ENCODE measurements at regions not wholly inside any gene's neighbourhood (a gene's known extent, or its start where the extent isn't known, plus 50 kb on each side); places are given as distances from the start of the nearest gene placed in this dataset.

DNA sequence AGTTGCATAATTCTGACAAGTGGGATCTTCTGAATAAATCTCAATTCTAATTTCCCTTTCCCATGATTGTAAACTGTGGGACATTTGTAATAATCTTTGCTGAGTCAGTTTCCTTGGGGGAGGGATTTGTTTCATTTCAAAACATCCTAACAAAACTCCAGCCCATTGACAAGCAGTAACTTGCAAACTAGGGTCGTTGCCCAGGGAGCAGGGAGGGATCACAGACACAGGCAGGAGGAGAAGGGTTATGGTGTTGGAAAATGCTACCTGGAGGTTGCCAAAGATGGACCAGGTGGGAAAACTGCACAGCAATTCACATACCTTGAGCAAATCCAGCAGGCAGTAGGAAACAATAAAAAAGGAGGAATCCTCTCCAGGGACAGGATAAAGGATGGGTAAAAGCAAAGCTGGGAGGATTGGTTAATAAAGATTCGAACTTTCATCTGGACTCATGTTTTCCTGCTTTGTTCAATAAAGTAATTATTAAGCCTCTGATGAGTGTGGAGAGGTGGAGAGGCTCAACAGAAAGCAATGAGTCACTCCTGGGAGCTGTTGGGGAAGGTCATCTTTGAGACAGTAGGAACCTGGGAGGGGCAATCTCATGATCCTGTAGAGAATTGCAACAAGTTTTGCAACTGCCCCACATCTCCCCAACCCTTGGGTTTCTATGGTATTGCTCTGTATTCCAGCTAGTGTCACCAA lies 87.3 kb upstream of the AKIRIN2 start:
- Histone ChIP-seq H3K4me3 (ENCODE audit: low read depth in 1 of 2, low read length in 1 of 2) (no peak overlapping the region), H3K27ac (peak overlapping the region; percentile 42), H3K9me3 (no peaks in the 10 kb centered on the region), H3K4me1 (ENCODE audit: control insufficient read depth in 1 of 2, insufficient read depth in 1 of 2, low read depth in 1 of 2, low read length in 1 of 2) (peaks cover 12 to 13% of the 10 kb centered on the region in 2 experiments), H3K36me3 (no peaks in the 10 kb centered on the region), H3K27me3 (no peaks in the 10 kb centered on the region)
- TF ChIP-seq, protein P1, sequence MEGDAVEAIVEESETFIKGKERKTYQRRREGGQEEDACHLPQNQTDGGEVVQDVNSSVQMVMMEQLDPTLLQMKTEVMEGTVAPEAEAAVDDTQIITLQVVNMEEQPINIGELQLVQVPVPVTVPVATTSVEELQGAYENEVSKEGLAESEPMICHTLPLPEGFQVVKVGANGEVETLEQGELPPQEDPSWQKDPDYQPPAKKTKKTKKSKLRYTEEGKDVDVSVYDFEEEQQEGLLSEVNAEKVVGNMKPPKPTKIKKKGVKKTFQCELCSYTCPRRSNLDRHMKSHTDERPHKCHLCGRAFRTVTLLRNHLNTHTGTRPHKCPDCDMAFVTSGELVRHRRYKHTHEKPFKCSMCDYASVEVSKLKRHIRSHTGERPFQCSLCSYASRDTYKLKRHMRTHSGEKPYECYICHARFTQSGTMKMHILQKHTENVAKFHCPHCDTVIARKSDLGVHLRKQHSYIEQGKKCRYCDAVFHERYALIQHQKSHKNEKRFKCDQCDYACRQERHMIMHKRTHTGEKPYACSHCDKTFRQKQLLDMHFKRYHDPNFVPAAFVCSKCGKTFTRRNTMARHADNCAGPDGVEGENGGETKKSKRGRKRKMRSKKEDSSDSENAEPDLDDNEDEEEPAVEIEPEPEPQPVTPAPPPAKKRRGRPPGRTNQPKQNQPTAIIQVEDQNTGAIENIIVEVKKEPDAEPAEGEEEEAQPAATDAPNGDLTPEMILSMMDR (IDR thresholded peaks at IDR 0.05): no peak

DNA sequence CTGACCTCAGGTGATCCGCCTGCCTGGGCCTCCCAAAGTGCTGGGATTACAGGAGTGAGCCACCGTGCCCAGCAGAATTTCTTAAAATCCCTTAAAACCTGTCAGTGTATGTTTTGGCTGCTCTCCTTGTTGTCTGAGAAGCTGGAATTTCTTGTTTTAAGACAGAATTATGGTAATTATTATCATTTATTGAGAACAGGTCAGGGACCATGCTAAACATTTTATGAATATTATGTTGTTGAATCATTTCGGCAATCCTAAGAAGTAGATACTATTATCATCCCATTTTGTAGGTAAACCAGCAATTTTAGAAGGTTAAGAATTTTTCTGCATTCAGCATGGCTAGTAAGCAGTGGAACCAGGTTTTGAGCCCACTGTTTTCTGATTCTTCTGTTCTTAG lies 86.1 kb upstream of the AKIRIN2 start:
- Histone ChIP-seq H3K4me1 (ENCODE audit: control insufficient read depth in 1 of 2, insufficient read depth in 1 of 2, low read depth in 1 of 2, low read length in 1 of 2) (peaks cover 12 to 13% of the 10 kb centered on the region in 2 experiments), H3K27ac (no peak overlapping the region), H3K9me3 (no peaks in the 10 kb centered on the region), H3K36me3 (no peaks in the 10 kb centered on the region), H3K4me3 (ENCODE audit: low read depth in 1 of 2, low read length in 1 of 2) (no peak overlapping the region), H3K27me3 (no peaks in the 10 kb centered on the region)
- TF ChIP-seq, protein P1 (IDR thresholded peaks at IDR 0.05): no peak

DNA sequence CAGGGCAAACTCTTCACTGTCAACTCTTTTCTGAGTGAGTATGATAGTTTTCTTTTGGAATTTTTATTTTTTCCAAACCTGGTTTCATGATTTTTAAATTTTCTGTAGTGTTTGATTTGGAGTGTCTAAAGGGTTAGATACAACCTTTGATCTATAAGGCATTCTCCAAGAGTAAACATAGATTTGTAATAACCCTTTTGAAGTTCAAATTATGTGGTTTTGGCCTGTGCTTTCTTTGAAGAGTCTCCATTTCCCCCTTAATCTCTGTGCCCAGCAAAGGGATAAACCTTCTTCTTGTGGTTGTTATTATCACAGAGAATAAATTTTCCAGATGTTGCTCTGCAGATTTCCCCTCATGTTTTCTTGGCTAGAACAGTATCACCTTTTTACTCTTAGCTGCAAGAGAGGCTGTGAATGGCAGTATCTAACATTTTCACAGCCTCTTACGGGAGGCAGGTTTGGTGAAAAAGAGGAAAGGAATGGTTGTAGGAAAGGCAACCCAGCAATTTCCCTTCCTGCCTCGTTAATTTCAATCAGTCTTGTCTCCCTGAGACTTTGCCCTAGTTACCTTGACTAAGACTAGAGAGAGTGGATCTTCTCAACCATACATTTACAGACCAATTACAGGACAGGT lies 83.3 kb upstream of the AKIRIN2 start:
- no peaks in the 10 kb centered on the region for H3K36me3 ChIP-seq
- H3K27ac ChIP-seq: no peak overlapping the region
- H3K4me3 ChIP-seq (ENCODE audit: low read depth in 1 of 2, low read length in 1 of 2): no peak overlapping the region
- H3K4me1 ChIP-seq (ENCODE audit: control insufficient read depth in 1 of 2, insufficient read depth in 1 of 2, low read depth in 1 of 2, low read length in 1 of 2): peaks cover 12 to 13% of the 10 kb centered on the region in 2 experiments
- H3K9me3 ChIP-seq: no peaks in the 10 kb centered on the region
- H3K27me3 ChIP-seq: no peaks in the 10 kb centered on the region
- TF ChIP-seq, protein P1 (IDR thresholded peaks at IDR 0.05): no peak

DNA sequence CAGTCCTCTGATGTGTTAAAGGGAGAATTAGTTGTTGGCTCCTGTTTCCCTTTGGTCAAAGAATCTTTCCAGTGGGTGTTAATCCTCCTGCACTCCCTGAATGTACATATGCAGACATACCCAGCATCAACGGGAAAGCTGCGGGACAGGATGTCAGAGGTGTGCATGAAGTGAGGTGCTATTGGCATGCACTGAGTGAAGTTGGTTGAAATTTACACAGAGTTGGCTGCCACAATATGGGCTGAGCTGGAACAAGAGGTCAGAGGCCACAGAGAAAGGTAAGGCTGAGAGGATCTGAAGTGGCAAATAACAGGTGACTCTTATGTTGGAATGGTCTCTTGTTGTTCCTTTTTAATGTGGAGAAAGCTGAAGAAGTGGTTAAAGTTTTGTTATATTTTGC lies 82.7 kb upstream of the AKIRIN2 start:
- Histone ChIP-seq H3K9me3 (no peaks in the 10 kb centered on the region), H3K27ac (no peak overlapping the region), H3K4me3 (ENCODE audit: low read depth in 1 of 2, low read length in 1 of 2) (no peak overlapping the region), H3K36me3 (no peaks in the 10 kb centered on the region), H3K27me3 (no peaks in the 10 kb centered on the region), H3K4me1 (ENCODE audit: control insufficient read depth in 1 of 2, insufficient read depth in 1 of 2, low read depth in 1 of 2, low read length in 1 of 2) (peaks cover 7 to 9% of the 10 kb centered on the region in 2 experiments)
- TF ChIP-seq, protein P1 (IDR thresholded peaks at IDR 0.05): no peak

DNA sequence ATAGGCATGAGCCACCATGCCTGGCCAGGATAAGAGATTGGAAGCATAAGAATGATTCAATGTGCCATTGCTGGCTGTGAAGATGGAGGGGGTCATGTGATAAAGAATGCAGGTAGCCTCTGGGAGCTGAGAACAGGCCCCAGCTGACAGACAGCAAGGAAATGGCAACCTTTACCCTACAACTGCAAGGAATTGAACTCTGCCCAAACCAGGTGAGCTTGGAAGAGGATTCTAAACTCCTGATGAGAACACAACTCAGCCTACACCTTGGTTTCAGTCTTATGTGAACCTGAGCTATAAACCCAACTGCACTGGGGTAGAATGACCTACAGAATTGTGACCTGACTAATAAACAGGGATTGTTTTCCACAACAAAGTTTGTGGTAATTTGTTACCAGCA lies 82.0 kb upstream of the AKIRIN2 start:
- Histone ChIP-seq H3K4me1 (ENCODE audit: control insufficient read depth in 1 of 2, insufficient read depth in 1 of 2, low read depth in 1 of 2, low read length in 1 of 2) (peaks cover under 1 to 3% of the 10 kb centered on the region in 2 experiments), H3K27ac (no peak overlapping the region), H3K9me3 (no peaks in the 10 kb centered on the region), H3K4me3 (ENCODE audit: low read depth in 1 of 2, low read length in 1 of 2) (no peak overlapping the region), H3K36me3 (no peaks in the 10 kb centered on the region), H3K27me3 (no peaks in the 10 kb centered on the region)
- TF ChIP-seq, protein P1 (IDR thresholded peaks at IDR 0.05): no peak
